ENCODE measurements at regions not wholly inside any gene's neighbourhood (a gene's known extent, or its start where the extent isn't known, plus 50 kb on each side); places are given as distances from the start of the nearest gene placed in this dataset.

GRCh38 chr12:40566271-40566670 lies 126.0 kb upstream of the CNTN1 start:
- Histone ChIP-seq H3K4me2 (ENCODE audit: insufficient read depth, insufficient read length, low read length) (no peak overlapping the region), H3K27me3 (ENCODE audit: insufficient read depth, low read length) (no peaks in the 10 kb centered on the region), H4K91ac (ENCODE audit: insufficient read length, low read depth, low read length) (no peak overlapping the region), H3K9ac (ENCODE audit: extremely low read depth, insufficient read length, low read length) (no peak overlapping the region), H3K79me2 (ENCODE audit: insufficient read depth, low read length) (no peaks in the 10 kb centered on the region), H2BK15ac (ENCODE audit: low read depth, low read length) (no peak overlapping the region), H4K8ac (replicated peaks; ENCODE audit: insufficient read length, low read depth, low read length) (no peak overlapping the region), H3K14ac (ENCODE audit: insufficient read depth, low read length) (no peak overlapping the region), H3K4me1 (ENCODE audit: insufficient read depth, low read length) (no peaks in the 10 kb centered on the region), H3K4ac (ENCODE audit: low read depth, low read length) (no peak overlapping the region), H3K23me2 (ENCODE audit: insufficient read length, low read depth, low read length, poor library complexity, severe bottlenecking) (no peaks in the 10 kb centered on the region), H2BK12ac (ENCODE audit: insufficient read length, low read depth, low read length) (no peak overlapping the region), H2BK20ac (ENCODE audit: low read depth, low read length, poor library complexity, severe bottlenecking) (no peak overlapping the region), H2AFZ (ENCODE audit: low read length) (no peak overlapping the region), H3T11ph (ENCODE audit: low read length) (no peak overlapping the region), H2BK120ac (ENCODE audit: low read depth, low read length, poor library complexity, severe bottlenecking) (no peak overlapping the region), H2AK5ac (ENCODE audit: insufficient read length, low read length) (no peak overlapping the region), H3K27ac (ENCODE audit: insufficient read length, low read depth, low read length) (no peak overlapping the region), H4K5ac (ENCODE audit: insufficient read length, low read depth, low read length) (no peak overlapping the region), H3K79me1 (ENCODE audit: insufficient read depth, low read depth, low read length, poor library complexity, severe bottlenecking) (no peaks in the 10 kb centered on the region), H2BK5ac (ENCODE audit: insufficient read length, low read length) (no peak overlapping the region), H3K23ac (ENCODE audit: insufficient read length, low read depth, low read length) (no peak overlapping the region), H3K9me3 (ENCODE audit: control insufficient read depth, low read depth, low read length) (no peaks in the 10 kb centered on the region), H3K18ac (ENCODE audit: insufficient read length, low read depth, low read length) (no peak overlapping the region), H3K56ac (ENCODE audit: insufficient read length, low read depth, low read length) (no peak overlapping the region), H4K20me1 (ENCODE audit: control insufficient read depth, insufficient read depth, insufficient read length) (no peaks in the 10 kb centered on the region)
- Mint-ChIP-seq H3K36me3 (ENCODE audit: insufficient read depth in 1 of 3, low read depth in 3 of 3) (no peaks in the 10 kb centered on the region), H3K9me3 (no peaks in the 10 kb centered on the region), H3K27ac (no peak overlapping the region), H3K27me3 (ENCODE audit: low read depth) (no peaks in the 10 kb centered on the region; the same call in 1 of the 2 replicates), H3K4me1 (no peaks in the 10 kb centered on the region), H3K4me3 (no peak overlapping the region)
- DNase-seq: no peak
- no CpG with 5 or more reads among the region's 1 CpG for WGBS (ENCODE audit: extremely low coverage, insufficient read length, low lambda C conversion rate)
- TF ChIP-seq CTCF (conservative IDR thresholded peaks at IDR 0.05): no peak

All from H9 (cell line).